ENCODE measurements at regions not wholly inside any gene's neighbourhood (a gene's known extent, or its start where the extent isn't known, plus 50 kb on each side); places are given as distances from the start of the nearest gene placed in this dataset.

DNA sequence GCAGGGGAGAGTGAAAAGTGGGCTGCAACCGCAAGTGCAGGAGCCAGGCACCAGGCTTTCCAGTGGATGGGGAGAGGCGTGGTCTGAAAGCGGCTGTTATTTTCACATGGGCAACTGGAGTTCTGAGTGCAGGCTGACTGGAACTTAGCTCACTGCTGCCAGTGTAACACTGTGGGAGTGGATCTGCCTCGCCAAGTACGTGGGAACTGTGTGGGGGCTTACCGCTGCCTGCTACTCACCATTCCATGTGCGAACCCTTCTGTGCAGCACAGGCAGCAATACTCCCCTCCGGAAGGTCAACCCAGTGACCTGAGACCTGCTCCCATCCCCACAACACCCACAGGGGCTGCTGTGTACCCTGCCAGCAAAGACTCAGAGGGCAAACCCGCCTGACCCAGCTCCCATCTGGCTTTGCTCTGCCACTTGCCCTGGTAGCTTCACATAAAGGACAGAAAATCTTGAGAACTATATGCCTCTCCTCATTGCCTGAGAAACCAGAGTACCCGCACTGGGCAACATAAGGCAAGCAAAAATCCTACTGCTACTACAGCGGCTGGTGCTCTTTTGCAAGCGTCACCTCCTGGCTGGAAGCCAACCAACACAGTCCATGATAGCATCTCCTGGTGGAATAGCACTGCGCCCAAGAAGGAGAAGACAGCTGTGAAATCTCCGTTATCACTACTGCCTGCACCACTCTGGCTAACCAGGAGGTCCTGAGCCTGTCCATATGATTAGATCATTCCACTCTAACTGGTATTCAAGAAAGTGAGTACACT, 54.4 kb upstream of the SIRPG start:
- ChIA-PET POLR2A (ENCODE audit: unreplicated experiment) (no interaction called here), CTCF (no interaction called here)
- H3K27ac ChIP-seq (ENCODE audit: low read length): no peak overlapping the region
- H3F3A ChIP-seq (ENCODE audit: low read length, unreplicated experiment): no peaks in the 10 kb centered on the region
- peaks cover 10% of the 10 kb centered on the region; the same call in 1 of the 2 replicates for H3K79me2 ChIP-seq (ENCODE audit: low read length)
- no peak overlapping the region for H3K4me3 ChIP-seq (ENCODE audit: low read length)
- ATAC-seq: no peak
- no peak overlapping the region for H3K4me2 ChIP-seq (ENCODE audit: low read length)
- no TSS peak for BruUV-seq (replicated peaks)
- intact Hi-C loops (cut with micrococcal nuclease): no loop called here
- peaks cover 6% of the 10 kb centered on the region; the same call in 1 of the 2 replicates for H3K9me3 ChIP-seq (ENCODE audit: low read length)
- H3K36me3 ChIP-seq (ENCODE audit: low read depth, low read length): peaks cover 3% of the 10 kb centered on the region; the same call in 1 of the 2 replicates
- H2AFZ ChIP-seq (ENCODE audit: low read length): no peak overlapping the region
- TF ChIP-seq EZH2 (IDR thresholded peaks at IDR 0.05; ENCODE audit: low read length, unreplicated experiment) (no peak), EZH2phosphoT487 (IDR thresholded peaks at IDR 0.05; ENCODE audit: borderline replicate concordance, low read length) (no peak)
- TF ChIP-seq, protein P1, sequence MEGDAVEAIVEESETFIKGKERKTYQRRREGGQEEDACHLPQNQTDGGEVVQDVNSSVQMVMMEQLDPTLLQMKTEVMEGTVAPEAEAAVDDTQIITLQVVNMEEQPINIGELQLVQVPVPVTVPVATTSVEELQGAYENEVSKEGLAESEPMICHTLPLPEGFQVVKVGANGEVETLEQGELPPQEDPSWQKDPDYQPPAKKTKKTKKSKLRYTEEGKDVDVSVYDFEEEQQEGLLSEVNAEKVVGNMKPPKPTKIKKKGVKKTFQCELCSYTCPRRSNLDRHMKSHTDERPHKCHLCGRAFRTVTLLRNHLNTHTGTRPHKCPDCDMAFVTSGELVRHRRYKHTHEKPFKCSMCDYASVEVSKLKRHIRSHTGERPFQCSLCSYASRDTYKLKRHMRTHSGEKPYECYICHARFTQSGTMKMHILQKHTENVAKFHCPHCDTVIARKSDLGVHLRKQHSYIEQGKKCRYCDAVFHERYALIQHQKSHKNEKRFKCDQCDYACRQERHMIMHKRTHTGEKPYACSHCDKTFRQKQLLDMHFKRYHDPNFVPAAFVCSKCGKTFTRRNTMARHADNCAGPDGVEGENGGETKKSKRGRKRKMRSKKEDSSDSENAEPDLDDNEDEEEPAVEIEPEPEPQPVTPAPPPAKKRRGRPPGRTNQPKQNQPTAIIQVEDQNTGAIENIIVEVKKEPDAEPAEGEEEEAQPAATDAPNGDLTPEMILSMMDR (conservative IDR thresholded peaks at IDR 0.05; ENCODE audit: low read depth, low read length): no peak
- H4K20me1 ChIP-seq (ENCODE audit: low read length): no peaks in the 10 kb centered on the region
- peaks cover 7% of the 10 kb centered on the region for H3K4me1 ChIP-seq (ENCODE audit: insufficient read depth, low read length)
- no peak overlapping the region for H3K9ac ChIP-seq (ENCODE audit: low read length)
- DNase-seq: no peak
- no peaks in the 10 kb centered on the region for H3K27me3 ChIP-seq (ENCODE audit: low read length)
- no peaks in the 10 kb centered on the region for H3K9me2 ChIP-seq (replicated peaks; ENCODE audit: low read length)

DNA sequence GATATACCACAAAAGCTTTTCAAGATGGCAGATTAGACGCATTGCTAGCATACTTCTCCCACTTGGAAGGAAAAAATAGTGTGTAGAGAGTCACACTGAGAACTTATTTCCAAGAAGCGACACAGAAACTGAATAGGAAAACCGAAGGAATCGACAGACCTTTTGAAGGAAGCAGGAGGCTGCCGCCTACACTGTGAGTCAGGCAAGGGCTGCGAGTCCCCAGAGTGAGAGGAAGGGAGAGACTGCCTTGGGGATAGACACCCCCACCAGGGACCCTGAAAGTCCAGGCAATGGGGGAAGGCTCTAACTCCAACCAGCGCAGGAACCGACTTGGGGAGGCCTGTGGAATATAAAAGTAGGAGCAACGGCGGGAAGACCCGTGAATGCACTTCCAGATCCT, 53.7 kb upstream of the SIRPG start:
- CTCF ChIA-PET: no interaction called here

More for the DNA sequence above, 53.7 kb upstream of the SIRPG start:
- no peak overlapping the region for H3K27ac ChIP-seq (ENCODE audit: low read length)
- H3K36me3 ChIP-seq (ENCODE audit: low read depth, low read length): peaks cover 3% of the 10 kb centered on the region; the same call in 1 of the 2 replicates
- H3F3A ChIP-seq (ENCODE audit: low read length, unreplicated experiment): no peaks in the 10 kb centered on the region
- H3K4me3 ChIP-seq (ENCODE audit: low read length): no peak overlapping the region
- no peak overlapping the region for H3K4me2 ChIP-seq (ENCODE audit: low read length)
- TF ChIP-seq EZH2phosphoT487 (IDR thresholded peaks at IDR 0.05; ENCODE audit: borderline replicate concordance, low read length): no peak
- no peak for TF ChIP-seq EZH2 (IDR thresholded peaks at IDR 0.05; ENCODE audit: low read length, unreplicated experiment)
- TF ChIP-seq, protein P1 (conservative IDR thresholded peaks at IDR 0.05; ENCODE audit: low read depth, low read length): no peak
- ATAC-seq (no peak), DNase-seq (no peak)
- no peaks in the 10 kb centered on the region for H3K27me3 ChIP-seq (ENCODE audit: low read length)
- no peaks in the 10 kb centered on the region for H4K20me1 ChIP-seq (ENCODE audit: low read length)
- no peak overlapping the region for H3K9ac ChIP-seq (ENCODE audit: low read length)
- peaks cover 6% of the 10 kb centered on the region; the same call in 1 of the 2 replicates for H3K9me3 ChIP-seq (ENCODE audit: low read length)
- no peaks in the 10 kb centered on the region for H3K9me2 ChIP-seq (replicated peaks; ENCODE audit: low read length)
- peaks cover 4% of the 10 kb centered on the region; the same call in 1 of the 2 replicates for H3K79me2 ChIP-seq (ENCODE audit: low read length)
- intact Hi-C loops (cut with micrococcal nuclease): no loop called here
- no TSS peak for BruUV-seq (replicated peaks)
- no peak overlapping the region for H2AFZ ChIP-seq (ENCODE audit: low read length)
- H3K4me1 ChIP-seq (ENCODE audit: insufficient read depth, low read length): no peaks in the 10 kb centered on the region
- POLR2A ChIA-PET (ENCODE audit: unreplicated experiment): no interaction called here

Measured in PC-3 (cell line).